Skin epidermis (tissue), 12 donors: ENCODE measurements at regions not wholly inside any gene's neighbourhood (a gene's known extent, or its start where the extent isn't known, plus 50 kb on each side); places are given as distances from the start of the nearest gene placed in this dataset.

Source experiments
- H3K27ac ChIP-seq, 21 experiments: fragments of 200-600 bp; sonication (generic) in 11 of 21; one replicate each; pipeline ENCODE4 v1.5.0; 2020; ENCODE audit warnings: mild to moderate bottlenecking in 3 of 21, inconsistent platforms in 2 of 21, moderate library complexity in 2 of 21
- H3K4me3 ChIP-seq, 7 experiments: fragments of 200-600 bp; sonication (generic) in 2 of 7; one replicate each; pipeline ENCODE4 v1.5.0; 2020; ENCODE audit warnings: inconsistent platforms in 2 of 7, mild to moderate bottlenecking in 2 of 7, moderate library complexity in 1 of 7

DNA sequence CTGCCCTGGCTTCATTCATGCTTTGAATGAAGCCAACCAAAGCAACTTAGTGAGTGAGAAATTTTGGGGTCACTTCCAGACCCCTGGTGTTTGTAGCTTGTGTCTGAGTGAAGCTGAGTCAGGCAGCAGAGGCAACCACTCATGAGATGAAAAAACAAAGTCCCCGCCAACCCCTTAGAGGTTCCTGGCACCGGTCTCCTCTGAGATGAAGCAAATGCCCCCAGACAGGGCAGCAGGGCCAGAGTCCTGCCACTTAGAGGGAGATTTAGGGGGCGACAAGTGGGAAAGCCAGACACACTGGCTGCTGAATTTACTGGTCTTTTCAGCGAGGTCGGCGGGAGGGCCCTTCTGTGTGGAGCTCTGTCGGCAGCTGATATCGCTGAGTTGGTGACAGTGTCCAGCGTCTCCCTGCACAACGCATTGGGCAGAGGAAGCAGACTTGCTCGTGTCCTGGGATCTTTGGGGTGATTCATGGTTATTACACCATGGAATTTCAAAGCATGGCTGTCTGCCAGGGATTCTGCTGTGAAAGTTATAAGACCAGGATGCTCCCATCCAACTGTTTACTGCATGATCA lies 482.6 kb downstream of the MIAT start:
- Histone ChIP-seq H3K27ac (no peak overlapping the region), H3K4me3 (no peak overlapping the region)

DNA sequence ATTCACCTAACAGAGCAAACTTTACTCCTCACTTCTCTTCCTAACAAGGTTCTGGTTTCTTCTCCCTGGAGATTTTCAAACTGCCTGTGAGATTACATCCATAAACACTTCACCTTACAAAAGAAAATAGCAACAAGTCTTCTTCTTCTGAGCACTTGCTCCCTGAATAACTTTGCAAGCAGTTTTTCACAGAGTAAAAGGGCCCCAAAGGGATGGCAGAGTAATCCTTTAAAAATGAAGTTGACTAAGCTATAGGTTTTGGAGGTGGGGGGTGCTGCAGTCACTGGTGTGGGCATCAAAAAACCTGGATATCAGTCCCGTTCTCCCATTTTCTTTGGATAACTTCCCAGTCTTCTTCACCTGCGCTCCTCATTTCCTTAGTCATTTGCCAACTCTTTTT lies 484.9 kb downstream of the MIAT start:
- H3K27ac ChIP-seq: no peak overlapping the region
- no peak overlapping the region for H3K4me3 ChIP-seq

DNA sequence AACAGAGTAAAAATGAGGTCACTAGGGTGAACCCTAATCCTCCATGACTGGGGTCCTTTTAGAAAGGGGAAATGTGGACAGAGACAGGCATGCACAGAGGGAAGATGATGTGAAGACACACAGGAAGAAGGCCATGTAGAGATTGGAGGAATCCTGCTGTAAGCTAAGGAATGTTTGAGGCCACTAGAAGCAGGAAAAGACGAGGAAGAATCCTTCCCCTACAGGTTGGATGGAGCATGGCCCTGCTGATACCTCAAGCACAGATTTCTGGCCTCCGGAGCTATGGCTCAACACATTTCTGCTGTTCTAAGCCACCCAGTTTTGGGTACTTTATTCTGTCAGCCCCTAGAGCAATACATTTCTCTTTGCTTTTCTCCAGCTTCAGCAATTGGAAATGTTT lies 486.9 kb downstream of the MIAT start:
- Histone ChIP-seq H3K27ac (no peak overlapping the region), H3K4me3 (no peak overlapping the region)

DNA sequence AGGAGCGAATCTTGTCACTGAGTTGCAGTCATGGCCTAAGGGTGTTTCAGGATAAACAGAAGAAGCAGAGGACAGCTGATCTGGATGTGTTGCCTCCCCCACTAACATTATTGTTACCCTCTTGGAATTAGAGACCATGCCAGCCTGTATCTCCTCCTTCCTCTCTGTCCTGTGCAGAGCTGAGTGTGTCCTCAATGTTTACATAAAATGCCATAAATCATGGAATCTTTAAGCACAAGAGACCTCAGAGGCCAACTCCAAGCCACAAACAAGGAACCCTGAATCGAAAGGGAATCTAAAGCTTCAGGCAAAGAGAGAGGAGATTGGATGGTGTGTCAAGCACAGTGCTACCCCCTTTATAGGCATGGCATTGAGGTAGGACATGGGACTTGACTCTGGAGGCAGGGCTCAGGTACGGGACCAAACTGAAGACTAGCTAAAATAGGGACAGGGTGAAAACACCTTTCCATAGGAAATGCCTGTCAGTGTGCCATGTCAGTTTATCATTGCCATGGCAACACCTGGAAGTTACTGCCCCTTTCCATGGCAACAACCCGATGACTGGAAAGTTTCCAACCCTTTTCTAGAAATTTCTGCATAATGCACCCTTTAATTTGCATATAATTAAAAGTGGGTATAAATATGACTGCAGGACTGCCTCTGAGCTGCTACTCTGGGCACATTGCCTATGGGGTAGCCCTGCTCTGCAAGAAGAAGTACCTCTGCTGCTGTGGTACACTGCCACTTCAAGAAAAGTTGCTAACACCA lies 489.7 kb downstream of the MIAT start:
- no peak overlapping the region for H3K4me3 ChIP-seq
- no peak overlapping the region for H3K27ac ChIP-seq

- H3K4me3 ChIP-seq: no peak overlapping the region
- no peak overlapping the region for H3K27ac ChIP-seq
Observed at GRCh38 chr22:27148055-27148454, 490.7 kb downstream of the MIAT start.

GRCh38 chr22:27148886-27149470 lies 491.6 kb downstream of the MIAT start:
- Histone ChIP-seq H3K27ac (no peak overlapping the region), H3K4me3 (no peak overlapping the region)

DNA sequence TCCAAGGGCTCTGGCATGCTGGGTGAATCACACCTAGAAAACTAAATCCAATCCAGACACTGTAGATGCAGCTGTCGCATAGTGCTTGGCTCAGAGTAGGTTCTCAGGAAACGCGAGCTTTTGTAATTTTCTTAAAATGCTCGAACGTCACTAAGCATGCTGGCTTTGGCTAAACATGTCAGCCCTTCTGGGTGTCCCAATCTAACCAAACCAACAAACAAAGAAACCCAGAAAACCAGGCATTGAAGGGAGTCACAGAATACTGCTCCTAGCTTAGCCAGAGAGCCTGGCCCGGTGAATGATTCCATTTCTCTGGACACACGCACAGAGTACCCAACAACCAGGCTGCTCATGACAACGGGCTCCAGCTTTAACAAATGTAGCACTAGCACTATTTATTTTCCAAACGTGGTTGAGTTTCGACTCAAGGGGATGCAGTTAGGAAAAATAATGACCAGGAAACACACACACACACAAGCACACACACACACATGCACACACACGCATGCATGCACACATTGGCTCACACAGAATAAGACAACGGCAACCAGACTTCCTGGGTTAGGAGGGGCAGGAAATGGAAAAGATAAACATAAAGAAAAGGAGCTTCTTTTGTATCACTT lies 492.6 kb downstream of the MIAT start:
- no peak overlapping the region for H3K4me3 ChIP-seq
- no peak overlapping the region for H3K27ac ChIP-seq

- H3K27ac ChIP-seq: no peak overlapping the region
Observed at GRCh38 chr22:27150544-27150941, 493.2 kb downstream of the MIAT start.

GRCh38 chr22:27151407-27151806 lies 494.0 kb downstream of the MIAT start:
- Histone ChIP-seq H3K4me3 (no peak overlapping the region), H3K27ac (no peak overlapping the region)

More at GRCh38 chr22:27150544-27150941, 493.2 kb downstream of the MIAT start:
- H3K4me3 ChIP-seq: no peak overlapping the region

GRCh38 chr22:27152033-27152432 lies 494.6 kb downstream of the MIAT start:
- H3K4me3 ChIP-seq: no peak overlapping the region
- H3K27ac ChIP-seq: no peak overlapping the region

- no peak overlapping the region for H3K27ac ChIP-seq
- H3K4me3 ChIP-seq: no peak overlapping the region
Observed at GRCh38 chr22:27152883-27153282, 495.5 kb downstream of the MIAT start.

DNA sequence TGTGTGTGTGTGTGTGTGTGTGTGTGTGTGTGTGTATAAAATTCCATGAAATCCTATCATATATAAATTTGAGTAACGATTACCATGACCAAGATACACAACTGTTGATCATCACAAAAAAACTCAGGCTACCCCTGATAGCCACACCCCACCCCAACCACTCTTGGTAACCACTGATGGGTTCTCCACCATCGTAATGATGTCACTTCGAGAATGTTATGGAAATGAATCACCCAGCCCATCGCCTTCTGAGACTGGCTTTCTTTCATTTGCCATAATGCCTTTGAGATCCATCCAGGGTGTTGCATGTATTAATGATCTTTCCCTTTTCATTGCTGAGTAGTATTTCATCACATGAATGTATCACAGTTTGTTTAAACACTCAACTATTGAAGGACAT lies 496.0 kb downstream of the MIAT start:
- H3K27ac ChIP-seq: no peak overlapping the region
- no peak overlapping the region for H3K4me3 ChIP-seq

DNA sequence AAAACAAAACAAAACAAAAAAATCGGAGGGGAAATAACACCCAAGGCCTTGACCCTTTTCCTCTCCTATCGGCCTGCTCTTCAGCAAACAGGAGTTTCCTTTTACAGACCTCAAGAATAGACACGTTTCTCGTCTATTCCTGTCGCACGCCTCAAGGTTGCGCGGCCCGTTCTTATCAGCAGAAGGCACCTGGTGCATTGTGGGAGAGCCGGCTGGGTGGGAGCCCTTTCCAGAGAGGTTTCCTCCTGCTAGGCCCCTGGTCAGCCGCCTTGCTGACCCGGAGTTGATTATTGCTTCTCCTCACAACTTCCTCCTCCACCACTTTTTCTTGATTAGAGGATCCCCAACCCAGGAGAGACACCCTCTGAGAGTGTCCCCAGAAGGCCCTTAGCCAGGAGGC lies 497.3 kb downstream of the MIAT start:
- H3K4me3 ChIP-seq: no peak overlapping the region
- H3K27ac ChIP-seq: no peak overlapping the region

DNA sequence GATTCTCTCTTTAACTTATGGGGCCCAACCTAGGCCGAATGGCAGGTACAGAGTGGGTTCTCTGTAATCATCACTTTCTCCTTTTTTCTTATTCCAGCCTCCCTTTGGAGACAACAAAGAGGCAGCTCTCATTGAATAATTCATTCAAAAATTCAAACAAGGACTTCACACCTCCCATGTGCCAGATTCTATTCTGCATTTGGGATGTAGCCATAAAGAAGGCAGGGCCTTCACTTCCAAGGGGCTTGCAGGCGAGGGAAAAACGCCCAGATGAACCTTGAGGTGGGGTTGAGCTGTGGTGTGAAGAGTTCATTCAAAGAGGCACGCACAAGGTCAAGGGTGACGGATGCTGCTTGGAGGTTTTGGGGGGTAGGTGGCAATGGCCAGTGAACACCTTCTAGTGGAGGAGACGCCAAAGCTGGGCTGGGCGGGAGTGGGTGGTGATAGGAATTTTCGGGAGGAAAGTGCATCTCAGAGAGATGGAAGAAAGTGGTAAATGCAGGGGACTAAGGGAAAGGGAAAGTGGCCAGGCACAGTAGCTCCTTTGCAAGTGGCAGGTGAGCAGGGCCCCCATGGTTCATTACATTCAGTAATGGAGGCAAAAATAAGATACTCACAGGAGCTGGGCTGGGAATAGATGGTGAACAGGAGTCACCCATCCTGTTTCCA lies 499.6 kb downstream of the MIAT start:
- Histone ChIP-seq H3K27ac (no peak overlapping the region), H3K4me3 (no peak overlapping the region)

DNA sequence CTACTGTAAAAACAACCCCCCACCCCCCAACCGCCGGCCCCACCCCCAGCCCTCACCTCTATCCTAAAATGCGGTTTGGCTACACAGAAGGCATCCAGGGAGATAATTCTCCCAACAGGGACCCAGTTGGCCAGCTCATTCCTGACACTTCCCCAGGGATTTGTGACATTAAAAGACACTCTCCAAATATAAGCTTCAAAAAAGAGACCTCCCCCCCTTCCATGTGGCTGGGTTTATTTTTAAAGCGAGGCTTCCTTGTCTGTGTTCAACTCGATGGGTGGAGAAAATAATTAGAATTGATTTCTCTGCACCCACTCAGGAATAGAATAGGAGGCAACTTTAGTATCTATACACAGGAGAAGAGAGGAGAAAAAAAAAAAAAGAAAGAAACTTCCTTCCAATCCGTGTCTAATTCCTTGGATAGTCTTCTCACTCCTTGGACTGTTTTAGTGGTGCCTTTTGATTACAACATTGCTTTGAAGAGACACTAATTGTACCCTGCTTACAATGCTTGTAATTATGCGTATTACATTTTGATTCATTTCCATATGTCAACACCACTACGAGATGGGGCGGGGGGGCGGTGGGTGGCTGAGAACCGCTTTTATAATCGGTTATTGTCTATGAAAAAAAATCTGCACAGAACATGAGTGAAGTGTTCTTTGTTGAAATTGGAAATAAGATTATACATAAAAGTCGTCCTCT lies 500.4 kb downstream of the MIAT start:
- no peak overlapping the region for H3K27ac ChIP-seq
- H3K4me3 ChIP-seq: no peak overlapping the region

GRCh38 chr22:27159016-27159415 lies 501.6 kb downstream of the MIAT start:
- Histone ChIP-seq H3K4me3 (no peak overlapping the region), H3K27ac (no peak overlapping the region)

GRCh38 chr22:27159716-27160295 lies 502.4 kb downstream of the MIAT start:
- Histone ChIP-seq H3K4me3 (no peak overlapping the region), H3K27ac (no peak overlapping the region)

GRCh38 chr22:27163162-27164137 lies 506.1 kb downstream of the MIAT start:
- no peak overlapping the region for H3K27ac ChIP-seq
- no peak overlapping the region for H3K4me3 ChIP-seq
